ENCODE measurements at regions not wholly inside any gene's neighbourhood (a gene's known extent, or its start where the extent isn't known, plus 50 kb on each side); places are given as distances from the start of the nearest gene placed in this dataset.

DNA sequence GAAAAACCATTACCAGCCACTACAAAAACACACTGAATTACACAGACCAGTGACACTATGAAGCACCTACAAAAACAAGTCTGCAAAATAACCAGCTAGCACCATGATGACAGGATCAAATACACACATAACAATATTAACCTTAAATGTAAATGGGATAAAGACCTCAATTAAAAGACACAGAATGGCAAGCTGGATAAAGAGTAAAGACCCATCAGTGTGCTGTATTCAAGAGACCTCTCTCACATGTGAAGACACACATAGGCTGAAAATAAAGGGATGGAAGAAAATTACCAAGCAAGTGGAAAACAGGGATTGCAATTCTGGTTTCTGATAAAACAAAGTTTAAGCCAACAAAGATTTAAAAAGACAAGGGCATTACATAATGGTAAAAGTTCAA is 482.7 kb upstream of the MCTP2 start:
- no peak for TF ChIP-seq POLR2A (IDR thresholded peaks at IDR 0.05)
- TF ChIP-seq, protein P1, sequence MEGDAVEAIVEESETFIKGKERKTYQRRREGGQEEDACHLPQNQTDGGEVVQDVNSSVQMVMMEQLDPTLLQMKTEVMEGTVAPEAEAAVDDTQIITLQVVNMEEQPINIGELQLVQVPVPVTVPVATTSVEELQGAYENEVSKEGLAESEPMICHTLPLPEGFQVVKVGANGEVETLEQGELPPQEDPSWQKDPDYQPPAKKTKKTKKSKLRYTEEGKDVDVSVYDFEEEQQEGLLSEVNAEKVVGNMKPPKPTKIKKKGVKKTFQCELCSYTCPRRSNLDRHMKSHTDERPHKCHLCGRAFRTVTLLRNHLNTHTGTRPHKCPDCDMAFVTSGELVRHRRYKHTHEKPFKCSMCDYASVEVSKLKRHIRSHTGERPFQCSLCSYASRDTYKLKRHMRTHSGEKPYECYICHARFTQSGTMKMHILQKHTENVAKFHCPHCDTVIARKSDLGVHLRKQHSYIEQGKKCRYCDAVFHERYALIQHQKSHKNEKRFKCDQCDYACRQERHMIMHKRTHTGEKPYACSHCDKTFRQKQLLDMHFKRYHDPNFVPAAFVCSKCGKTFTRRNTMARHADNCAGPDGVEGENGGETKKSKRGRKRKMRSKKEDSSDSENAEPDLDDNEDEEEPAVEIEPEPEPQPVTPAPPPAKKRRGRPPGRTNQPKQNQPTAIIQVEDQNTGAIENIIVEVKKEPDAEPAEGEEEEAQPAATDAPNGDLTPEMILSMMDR (IDR thresholded peaks at IDR 0.05), result no peak
